ENCODE measurements at regions not wholly inside any gene's neighbourhood (a gene's known extent, or its start where the extent isn't known, plus 50 kb on each side); places are given as distances from the start of the nearest gene placed in this dataset.
"Not testable (repeated sequence)": the region's sequence is repeated elsewhere in the genome, so short reads cannot be mapped to it uniquely, and the experiment has no call there.

DNA sequence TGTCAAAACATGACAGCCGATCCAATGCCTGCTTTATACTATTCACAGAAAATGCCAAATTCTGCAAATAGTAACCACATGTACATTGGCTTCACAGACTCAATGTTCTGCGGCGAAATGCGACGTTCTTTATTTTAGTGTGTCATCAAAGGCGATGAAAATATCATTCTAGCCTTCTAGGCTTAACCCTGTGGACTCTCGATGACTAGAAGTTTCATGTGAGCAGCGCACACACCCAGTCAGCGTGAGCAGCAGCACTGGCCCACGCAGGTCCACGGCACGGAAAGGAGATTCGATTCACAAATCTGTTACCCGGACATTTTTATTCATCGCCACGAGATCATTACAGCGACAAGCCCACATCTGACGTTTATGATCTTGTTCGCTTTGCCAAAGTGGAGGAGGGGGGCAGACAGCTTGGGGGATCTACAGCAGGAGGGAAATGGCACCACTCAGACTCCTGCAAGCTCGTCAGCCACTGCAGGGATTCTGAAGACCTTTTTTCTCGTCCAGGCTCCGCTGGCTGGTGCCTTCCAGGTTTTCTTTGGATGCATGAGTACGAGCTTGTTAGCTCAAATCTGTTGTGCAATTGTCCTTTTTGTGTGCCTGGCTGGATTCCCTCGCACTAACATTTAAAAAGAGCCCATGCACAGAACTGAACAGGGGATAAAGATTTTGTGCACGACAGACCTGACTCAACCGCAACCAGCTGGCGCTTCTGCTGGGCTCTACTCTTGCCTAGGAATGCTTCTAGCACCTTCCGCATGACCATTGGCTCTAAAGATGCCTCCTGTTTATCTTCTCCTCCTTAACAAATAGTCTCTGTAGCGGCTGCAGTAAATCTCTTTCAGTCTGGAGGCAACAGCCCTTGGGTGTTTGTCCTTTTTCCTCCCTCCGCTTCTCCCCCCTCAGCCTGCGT is 938.4 kb downstream of the MCTP2 start:
- intact Hi-C loops (cut with micrococcal nuclease): no loop called here

DNA sequence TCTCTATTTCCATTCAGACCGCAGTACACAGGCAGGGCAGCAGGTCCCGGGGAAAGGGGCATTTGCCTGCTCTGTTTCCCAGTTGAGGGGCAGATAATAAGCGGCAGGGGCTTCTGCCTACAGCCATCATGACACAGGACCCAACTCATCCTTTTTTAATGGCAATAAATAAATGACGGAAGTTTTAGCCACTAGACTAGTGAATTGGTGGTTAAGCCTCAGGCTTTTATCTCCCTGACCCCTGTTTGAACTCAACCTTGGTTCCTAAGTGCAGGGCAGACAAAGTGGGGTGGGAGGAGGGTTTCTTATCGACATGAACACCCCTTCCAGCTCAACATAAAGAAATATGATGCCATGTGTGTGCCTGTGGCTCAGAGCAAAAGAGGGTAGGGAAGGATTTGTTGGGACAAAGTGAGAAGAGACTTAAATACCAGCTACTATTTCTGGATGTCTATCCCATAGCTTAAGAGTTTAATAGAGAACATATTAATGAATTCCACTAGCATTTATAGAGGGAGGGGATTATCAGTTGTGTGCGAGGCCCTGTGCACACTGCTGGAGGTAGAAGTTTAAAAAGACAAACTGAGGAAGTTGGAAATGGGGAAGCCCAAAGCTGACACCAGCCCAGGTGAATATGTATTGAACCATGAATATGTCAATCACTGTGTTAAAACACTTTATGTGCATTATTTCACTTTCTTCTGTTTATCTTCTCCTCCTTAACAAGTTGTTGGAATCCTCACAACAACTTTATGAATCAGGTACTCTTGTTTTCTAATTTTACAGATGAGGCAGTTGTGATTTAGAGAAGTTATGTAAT is 939.4 kb downstream of the MCTP2 start:
- intact Hi-C loops (cut with micrococcal nuclease): no loop called here

DNA sequence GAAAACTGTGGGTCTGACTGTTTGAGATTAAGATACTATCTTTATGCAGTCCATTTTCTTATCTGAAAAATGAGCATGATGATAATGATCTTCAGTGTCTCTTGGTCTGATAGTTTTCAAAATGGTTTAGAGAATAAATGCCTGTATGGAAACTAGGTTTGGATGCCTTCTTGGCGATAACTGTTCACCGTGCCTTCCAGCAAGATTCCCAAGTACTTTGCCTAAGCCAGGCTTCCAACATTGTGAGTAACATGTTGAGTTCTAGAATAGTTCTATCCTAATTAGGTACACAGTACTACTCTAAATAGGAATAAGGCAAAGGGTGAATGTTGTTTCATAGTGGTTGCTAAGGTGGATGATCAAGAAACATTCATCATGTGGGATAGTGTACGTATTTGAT is 940.2 kb downstream of the MCTP2 start:
- intact Hi-C loops (cut with micrococcal nuclease): no loop called here

DNA sequence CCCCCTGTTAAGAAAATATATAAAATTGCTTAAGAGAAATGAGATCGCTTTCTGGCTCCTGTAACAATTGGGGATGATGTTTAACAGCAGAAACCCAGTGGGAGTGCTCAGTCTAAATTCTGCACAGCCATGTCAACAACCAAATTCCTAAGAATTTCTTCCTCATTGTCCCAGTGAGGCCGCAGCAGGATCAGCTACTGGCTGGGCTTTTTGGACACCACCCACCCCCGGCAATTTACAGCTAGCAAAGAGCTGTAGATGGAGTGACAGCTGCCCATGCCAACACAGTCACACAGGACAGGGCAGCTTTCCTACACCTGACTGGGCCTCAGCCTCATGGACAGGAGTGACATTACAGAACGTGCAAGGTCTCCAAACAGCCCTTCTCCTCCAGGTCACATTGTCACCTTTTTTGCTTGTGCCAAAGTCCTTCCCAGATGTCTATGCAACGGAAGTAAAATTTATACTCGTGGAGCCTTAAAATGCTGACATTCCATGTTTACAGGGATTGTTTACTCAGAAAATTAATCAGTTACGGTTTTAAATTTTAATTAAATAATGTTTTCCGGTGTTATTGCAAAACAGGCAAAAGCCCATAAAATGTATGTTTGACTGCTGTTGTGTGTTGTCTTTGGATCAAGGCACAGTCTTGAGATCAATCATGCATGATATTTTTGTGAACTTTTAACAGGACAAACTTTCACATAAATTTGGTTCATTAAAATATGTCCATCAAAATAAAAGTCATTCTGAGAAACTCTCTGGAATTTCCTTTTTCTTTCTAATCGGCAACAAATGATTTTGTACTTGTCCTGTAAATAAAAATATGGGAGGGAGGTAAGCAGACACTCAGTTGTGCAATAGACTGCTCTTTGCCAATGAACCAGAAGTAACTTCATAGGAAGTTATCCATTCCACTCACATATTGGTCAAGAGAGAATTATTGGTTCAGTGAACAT is 943.2 kb downstream of the MCTP2 start:
- intact Hi-C loops (cut with micrococcal nuclease): no loop called here

DNA sequence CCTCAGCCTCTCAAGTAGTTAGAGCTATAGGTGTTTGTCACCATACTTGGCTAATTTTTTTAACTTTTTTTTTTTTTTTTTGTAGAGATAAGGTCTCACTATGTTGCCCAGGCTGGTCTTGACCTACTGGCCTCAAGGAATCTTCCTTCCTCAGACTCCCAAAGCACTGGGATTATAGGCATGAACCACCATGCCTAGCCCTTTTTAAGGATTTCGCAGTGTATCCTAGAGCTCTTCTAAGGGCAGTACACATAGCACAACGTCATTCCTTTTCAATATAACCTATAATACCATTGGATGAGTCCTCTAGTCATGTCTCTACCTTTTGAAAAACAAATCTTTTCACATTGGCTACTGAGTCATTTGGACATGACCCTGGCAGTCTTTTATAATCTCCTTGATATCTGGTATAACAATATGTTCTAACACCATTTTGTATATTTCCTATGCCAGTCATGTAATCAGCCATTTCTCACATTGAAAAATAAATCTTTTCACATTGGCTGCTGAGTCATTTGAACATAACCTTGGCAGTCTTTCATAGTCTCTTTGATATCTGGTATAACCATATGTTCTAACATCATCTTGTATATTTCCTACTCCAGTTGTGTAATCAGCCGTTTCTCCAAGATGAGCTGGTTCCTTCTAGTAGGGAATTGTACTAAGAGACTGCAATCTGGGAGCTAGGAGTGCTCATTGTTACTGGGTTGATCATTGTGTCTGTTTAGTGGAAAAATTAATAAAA is 944.7 kb downstream of the MCTP2 start:
- intact Hi-C loops (cut with micrococcal nuclease): no loop called here

DNA sequence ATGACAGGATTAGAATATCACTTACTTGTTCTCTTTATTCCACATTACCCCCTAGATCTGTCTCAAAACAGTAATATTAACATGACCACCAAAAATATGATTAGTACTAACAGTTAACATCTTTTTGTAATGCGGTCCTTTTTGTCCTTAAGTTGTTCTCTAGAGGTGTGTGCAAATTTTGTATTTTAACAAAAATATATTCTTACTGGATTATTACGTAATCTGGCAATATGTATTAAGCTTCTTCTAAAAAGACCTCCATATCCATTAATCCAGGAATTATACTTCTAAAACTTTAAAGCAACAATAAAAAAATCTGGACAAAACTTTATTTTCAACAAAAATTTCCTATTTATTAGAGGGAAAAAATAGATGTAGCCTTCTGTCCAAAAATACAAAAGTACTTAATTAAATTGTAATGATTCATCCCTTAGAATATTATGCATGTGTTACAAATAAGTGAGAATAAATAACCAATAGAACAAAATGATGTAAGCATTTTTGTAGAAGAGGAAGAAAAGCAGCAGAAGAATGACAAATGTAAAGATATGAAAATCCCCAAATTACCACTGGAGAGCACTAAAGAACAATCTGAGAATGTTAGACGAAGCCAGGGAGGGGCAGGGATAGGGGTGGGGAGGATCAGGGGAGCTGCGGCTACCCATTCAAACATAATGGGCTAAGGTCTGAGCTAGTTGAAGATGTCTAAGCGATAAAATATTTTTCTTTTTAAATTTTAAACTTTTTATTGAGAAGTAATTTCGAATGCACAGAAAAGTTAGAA is 945.6 kb downstream of the MCTP2 start:
- intact Hi-C loops (cut with micrococcal nuclease): no loop called here

DNA sequence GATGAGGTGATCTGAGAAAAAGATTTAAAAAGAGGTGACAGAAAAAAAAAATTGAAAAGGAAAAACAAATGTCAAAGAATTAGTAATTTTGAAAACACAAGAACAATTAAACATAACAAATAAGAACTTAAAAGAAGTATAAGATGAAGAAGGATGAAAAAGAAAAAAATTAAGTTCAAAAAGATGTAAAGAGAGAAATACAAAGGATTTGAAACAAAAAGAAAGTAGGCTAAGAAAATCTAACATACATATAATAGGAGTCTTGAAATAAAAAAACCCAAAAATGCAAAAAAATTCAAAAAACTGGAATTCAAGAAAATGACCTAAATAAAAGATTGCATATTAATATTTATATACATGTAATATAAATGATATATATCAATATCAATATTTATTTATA is 949.2 kb downstream of the MCTP2 start:
- intact Hi-C loops (cut with micrococcal nuclease): no loop called here

DNA sequence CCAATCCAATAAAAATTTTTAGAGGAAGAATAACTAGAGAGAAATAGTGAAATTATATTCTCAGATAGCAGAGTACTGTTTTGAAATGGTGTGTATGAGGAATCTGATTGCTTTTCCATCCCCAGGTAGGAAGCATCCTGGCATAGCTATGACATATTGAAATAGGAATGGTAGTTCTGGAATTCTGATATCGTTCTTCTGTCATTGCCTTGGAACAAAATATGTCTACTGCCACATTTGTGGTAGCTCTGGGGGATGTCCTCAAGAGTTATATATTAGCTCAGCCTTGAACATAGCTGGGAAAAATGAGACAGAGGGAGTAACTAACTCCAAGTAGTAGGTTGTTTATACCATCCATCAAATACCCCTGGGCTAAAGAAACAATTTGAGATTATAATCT is 950.7 kb downstream of the MCTP2 start:
- intact Hi-C loops (cut with micrococcal nuclease): no loop called here

DNA sequence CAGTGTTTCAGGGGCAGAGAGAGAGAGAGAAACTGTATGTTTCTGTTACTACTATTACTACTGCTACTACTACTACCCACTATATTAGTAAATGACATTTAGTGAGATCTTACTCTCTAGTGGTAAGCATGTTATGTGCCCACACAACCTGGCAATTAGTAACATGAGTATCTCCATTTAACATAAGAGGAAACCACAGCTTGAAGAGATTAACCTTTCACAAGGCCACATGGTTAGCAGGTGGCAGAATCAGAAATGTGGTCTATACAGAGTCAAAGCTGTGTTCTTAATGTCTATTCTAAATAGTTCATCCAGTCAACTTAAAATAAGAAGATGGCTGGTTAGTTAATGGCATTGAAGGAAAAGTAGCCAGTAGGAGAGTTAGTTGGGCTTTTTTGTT is 961.6 kb downstream of the MCTP2 start:
- intact Hi-C loops (cut with micrococcal nuclease): no loop called here

DNA sequence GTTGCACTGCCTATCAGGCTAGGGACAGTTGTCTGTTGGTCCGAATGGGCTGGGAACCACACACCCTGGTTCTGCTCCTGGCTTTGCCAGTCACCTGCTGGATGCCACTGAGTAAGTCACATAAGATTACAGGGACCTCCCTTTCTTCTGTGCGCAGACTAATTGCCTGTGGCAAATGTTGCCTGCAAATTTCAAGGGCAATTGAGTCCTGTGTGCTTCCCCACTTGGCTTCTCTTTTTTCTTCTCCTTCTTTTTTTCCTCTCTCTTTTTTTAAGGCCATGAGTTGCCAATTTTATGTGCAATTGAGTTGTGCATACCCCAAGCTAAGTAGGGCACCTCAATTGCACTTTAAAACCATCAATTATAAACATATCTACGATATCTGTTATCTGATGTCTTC is 963.4 kb downstream of the MCTP2 start:
- intact Hi-C loops (cut with micrococcal nuclease): no loop called here

DNA sequence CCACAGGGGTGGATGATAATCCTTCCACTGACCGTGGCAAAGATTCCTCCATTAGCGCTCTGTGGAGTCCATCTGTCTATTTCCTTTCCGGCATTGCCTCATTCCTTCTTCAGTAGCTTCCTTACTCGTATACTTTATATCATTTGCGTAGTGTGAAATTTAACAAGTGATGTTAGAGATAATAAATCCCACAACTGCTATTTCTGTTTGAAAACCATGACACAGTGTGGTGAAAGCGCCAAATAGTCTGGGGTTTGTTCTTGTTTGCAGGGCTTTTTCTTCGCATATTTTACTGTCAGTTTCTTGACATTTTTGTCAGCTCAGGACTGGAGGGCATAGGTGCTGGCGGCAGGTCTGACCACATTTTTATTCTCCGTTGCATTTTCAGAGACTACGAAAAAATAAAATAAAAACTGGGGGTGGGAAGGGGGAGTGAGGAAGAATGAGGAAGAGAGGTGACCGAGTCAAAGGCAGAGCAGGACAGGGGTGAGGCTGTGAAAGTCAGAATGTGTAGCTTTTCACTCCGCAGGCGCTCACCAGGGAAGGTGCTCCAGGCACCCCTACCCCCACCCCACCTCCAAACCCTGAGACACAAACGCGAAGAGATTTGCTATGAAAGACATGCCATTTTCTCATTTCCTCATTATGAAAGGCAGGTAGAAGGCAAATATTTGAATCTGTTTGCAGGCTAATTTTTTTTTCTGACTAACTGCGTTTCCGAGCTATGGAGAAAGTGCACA is 965.0 kb downstream of the MCTP2 start:
- intact Hi-C loops (cut with micrococcal nuclease): no loop called here

DNA sequence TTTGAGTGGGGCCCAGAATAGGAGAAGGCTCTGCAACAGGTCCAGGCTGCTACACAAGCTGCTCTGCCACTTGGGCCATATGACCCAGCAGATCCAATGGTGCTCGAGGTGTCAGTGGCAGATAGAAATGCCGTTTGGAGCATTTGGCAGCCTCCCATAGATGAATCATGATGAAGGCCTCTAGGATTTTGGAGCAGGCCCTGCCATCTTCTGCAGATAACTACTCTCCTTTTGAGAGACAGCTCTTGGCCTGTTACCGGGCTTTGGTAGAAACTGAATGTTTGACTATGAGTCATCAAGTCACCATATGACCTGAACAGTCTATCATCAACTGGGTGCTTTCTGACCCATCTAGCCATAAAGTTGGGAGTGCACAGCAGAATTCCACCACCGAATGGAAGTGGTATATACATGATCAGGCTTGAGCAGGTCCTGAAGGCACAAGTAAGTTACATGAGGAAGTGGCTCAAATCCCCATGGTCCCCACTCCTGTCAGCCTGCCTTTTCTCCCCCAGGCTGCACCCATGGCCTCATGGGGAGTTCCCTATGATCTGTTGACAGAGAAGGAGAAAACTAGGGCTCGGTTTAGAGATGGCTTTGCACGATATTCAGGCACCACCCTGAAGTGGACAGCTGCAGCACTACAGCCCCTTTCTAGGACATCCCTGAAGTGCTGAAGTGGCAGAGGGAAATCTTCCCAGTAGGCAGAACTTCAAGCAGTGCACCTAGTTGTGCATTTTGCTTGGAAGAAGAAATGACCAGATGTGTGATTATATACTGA is 971.4 kb downstream of the MCTP2 start:
- intact Hi-C loops (cut with micrococcal nuclease): no loop called here

DNA sequence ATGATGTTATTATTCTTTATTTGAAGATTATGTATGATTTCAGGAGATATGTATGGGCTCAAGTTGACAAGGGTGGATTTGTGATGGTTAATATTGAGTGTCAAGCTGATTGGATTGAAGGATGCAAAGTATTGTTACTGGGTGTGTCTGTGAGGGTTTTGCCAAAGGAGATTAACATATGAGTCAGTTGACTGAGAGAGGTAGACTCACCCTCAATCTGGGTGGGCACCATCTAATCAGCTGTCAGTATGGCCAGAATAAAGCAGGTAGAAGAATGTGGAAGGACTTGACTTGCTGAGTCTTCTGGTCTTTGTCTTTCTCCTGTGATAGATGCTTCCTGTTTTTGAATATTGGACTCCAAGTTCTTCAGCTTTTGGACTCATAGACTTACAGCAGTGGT is 973.7 kb downstream of the MCTP2 start:
- intact Hi-C loops (cut with micrococcal nuclease): no loop called here

DNA sequence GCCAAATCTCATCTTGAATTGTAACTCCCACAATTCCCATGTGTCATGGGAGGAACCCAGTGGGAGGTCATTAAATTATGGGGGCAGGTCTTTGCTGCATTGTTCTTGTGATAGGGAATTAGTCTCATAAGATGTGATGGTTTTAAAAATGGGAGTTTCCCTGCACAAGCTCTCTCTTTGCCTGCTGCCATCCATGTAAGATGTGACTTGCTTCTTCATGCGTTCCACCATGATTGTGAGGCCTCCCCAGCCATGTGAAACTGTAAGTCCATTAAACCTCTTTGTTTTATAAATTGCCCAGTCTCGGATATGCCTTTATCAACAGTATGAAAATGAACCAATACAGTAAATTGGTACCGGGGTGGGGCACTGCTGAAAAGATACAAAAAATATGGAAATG is 974.5 kb downstream of the MCTP2 start:
- intact Hi-C loops (cut with micrococcal nuclease): not testable (repeated sequence)

DNA sequence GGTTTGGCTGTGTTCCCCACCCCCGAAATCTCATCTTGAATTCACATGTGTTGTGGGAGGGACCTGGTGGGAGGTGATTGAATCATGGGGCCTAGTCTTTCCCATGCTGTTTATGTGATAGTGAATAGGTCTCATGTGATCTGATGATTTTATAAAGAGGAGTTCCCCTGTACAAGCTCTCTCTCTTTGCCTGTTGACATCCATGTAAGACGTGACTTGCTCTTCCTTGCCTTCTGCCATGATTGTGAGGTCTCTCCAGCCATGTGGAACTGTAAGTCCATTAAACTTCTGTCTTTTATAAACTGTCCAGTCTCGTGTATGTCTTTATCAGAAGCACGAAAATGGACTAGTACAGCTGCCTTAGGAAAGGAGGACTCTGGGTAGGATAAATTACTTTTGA is 976.7 kb downstream of the MCTP2 start:
- intact Hi-C loops (cut with micrococcal nuclease): no loop called here

DNA sequence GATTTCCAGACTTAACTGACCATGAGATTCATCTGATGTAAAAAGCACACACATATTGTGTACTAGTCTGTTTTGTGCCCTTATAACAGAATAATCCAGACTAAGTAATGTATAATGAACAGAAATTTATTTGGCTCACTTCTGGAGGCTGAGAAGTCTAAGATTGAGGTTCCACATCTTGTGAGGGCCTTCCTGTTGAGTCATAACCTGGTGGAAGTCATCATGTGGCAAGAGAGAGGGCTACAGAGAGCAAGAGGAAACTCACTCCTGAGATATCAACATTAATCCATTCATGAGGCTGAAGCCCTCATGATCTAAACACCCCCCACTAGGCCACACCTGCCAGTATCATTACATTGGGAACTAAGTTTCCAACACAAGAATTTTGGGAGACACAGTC is 977.6 kb downstream of the MCTP2 start:
- intact Hi-C loops (cut with micrococcal nuclease): no loop called here

DNA sequence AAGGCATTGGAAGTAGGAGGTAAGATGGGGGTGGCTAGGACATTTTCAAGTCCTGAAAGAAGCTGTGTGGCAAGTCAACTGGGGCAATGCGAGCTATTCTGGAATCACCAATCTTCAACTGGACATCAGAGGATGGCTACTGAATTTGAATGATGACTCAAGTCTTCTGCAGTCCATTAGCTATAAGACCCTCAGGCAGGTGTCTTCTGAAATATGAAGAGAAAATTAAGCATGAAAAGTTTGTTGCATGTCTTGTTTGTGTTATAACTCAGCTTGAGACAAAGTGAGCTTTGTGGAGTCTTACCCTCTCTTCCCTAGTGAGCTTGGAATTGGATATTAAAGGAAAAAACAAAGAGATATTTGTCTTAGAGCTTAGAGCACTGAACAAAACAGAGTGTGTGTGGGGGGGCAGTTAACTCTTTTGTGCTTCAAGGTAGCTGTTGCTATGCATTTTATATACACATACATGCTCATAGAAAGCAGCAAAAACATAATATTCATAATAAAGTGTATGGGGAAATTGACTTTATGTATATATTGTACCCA is 979.1 kb downstream of the MCTP2 start:
- intact Hi-C loops (cut with micrococcal nuclease): loop anchor here (5.0 kb wide), 1 partner anchor 1012 kb away; no protein-coding TSS in a partner anchor

DNA sequence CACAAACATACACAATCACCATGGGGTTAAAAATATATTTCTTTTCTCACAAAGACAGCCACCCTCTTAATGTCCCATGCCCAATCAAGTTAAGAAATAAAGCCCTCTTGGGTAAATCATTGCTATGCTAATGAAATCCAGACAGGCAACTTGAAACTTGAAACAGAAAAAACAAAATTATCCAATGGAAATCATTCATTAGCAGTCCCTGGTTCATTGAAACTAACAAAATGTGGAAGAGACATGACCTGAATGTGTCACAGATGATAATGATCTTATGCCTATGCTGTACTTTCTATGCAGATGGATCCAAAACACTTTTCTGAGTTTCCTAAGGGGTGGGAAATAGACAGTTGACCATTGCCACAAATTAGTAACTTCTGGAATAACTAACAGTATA is 983.7 kb downstream of the MCTP2 start:
- intact Hi-C loops (cut with micrococcal nuclease): no loop called here
